Progenitor cell of endocrine pancreas (in vitro differentiated cells): ENCODE measurements at regions not wholly inside any gene's neighbourhood (a gene's known extent, or its start where the extent isn't known, plus 50 kb on each side); places are given as distances from the start of the nearest gene placed in this dataset.
"Not testable (repeated sequence)": the region's sequence is repeated elsewhere in the genome, so short reads cannot be mapped to it uniquely, and the experiment has no call there.

Experiments
- DNase-seq: peaks from one replicate; pipeline ENCODE4 v3.0.0; 2021; ENCODE audit warnings: low spot score; ENCODE audit not compliant: unreplicated experiment
- H3K27ac Mint-ChIP-seq: 2 replicates; pipeline ENCODE4 v1.8.0; 2021; ENCODE audit warnings: mild to moderate bottlenecking, moderate library complexity, mixed read lengths
- H3K27me3 Mint-ChIP-seq: 2 replicates; pipeline ENCODE4 v1.8.0; 2021; ENCODE audit warnings: mixed read lengths
- H3K36me3 Mint-ChIP-seq: 2 replicates; pipeline ENCODE4 v1.8.0; 2022; ENCODE audit warnings: mixed read lengths; ENCODE audit not compliant: insufficient read depth
- H3K4me1 Mint-ChIP-seq: 2 replicates; pipeline ENCODE4 v1.8.0; 2021; ENCODE audit warnings: low read depth, mixed read lengths
- H3K4me3 Mint-ChIP-seq: 2 replicates; pipeline ENCODE4 v1.8.0; 2021; ENCODE audit warnings: low read depth, mild to moderate bottlenecking, moderate library complexity, mixed read lengths
- H3K9me3 Mint-ChIP-seq: 2 replicates; pipeline ENCODE4 v1.8.0; 2021; ENCODE audit warnings: low read depth, mixed read lengths
- TF ChIP-seq, protein P1 (sequence below): fragments of 200-600 bp; sonication (generic); IDR thresholded peaks from one replicate; pipeline ENCODE4 v1.5.0; 2021; ENCODE audit warnings: antibody characterized with exemption, mild to moderate bottlenecking; ENCODE audit not compliant: unreplicated experiment

DNA sequence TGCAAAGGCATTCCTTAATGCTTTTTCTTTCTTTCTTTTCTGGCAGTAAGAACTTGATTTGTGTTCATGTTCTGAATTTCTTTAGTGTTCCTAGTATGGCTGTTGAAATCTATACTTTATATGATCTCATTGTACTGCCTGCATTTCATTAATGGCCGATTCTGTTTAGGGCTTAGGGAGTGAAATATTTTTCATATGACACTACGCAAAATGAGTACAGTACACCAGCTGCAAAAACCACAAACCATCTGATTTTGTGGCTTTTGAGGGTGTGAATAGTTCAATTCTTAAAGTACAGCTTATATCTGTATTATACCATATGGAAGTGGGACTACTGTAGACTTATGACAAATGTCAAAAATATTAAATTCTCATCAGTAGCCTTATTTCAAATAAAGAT, 69.1 kb upstream of the FOXP2 start:
- DNase-seq, result no peak
- Mint-ChIP-seq H3K36me3 (no peaks in the 10 kb centered on the region), H3K4me1 (no peaks in the 10 kb centered on the region), H3K27ac (no peak overlapping the region), H3K4me3 (no peak overlapping the region), H3K27me3 (no peaks in the 10 kb centered on the region), H3K9me3 (no peaks in the 10 kb centered on the region)
- TF ChIP-seq, protein P1, sequence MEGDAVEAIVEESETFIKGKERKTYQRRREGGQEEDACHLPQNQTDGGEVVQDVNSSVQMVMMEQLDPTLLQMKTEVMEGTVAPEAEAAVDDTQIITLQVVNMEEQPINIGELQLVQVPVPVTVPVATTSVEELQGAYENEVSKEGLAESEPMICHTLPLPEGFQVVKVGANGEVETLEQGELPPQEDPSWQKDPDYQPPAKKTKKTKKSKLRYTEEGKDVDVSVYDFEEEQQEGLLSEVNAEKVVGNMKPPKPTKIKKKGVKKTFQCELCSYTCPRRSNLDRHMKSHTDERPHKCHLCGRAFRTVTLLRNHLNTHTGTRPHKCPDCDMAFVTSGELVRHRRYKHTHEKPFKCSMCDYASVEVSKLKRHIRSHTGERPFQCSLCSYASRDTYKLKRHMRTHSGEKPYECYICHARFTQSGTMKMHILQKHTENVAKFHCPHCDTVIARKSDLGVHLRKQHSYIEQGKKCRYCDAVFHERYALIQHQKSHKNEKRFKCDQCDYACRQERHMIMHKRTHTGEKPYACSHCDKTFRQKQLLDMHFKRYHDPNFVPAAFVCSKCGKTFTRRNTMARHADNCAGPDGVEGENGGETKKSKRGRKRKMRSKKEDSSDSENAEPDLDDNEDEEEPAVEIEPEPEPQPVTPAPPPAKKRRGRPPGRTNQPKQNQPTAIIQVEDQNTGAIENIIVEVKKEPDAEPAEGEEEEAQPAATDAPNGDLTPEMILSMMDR, result no peak

DNA sequence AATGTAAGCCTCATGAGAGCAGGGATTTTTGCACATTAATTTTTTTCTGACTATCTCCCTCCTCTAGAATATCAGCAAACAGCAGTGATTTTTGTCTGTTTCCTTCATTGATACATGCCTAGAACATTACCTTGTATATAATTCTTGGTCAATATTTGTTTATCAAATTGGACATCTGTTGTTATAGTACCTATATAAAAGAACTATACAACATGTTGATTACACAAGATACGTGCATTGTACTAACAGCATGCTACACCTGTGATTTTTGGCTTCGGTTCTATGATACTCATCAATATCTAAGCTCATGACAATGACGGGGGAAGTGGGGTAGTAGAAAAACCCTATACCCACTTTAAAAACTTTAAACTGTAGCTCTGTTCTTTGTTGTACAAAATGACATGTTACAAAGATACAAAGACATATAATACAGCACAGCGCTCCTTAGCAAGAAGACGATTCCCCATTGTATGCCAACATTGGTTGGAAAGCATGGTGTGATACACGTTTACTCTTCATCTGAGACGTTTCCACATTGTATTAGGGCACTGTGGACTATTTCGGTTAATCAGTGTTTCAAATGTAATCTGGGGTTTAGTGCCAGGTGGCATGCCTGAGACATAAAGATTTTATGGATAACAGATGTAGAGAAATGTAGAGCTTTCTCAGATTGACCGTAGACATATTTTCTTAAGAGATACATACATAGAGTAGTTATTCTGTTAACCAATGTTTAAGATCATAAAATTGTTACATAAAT, 70.5 kb upstream of the FOXP2 start:
- Mint-ChIP-seq H3K27ac (no peak overlapping the region), H3K27me3 (no peaks in the 10 kb centered on the region), H3K4me1 (no peaks in the 10 kb centered on the region), H3K9me3 (no peaks in the 10 kb centered on the region), H3K36me3 (no peaks in the 10 kb centered on the region), H3K4me3 (no peak overlapping the region)
- no peak for DNase-seq
- TF ChIP-seq, protein P1, result no peak

DNA sequence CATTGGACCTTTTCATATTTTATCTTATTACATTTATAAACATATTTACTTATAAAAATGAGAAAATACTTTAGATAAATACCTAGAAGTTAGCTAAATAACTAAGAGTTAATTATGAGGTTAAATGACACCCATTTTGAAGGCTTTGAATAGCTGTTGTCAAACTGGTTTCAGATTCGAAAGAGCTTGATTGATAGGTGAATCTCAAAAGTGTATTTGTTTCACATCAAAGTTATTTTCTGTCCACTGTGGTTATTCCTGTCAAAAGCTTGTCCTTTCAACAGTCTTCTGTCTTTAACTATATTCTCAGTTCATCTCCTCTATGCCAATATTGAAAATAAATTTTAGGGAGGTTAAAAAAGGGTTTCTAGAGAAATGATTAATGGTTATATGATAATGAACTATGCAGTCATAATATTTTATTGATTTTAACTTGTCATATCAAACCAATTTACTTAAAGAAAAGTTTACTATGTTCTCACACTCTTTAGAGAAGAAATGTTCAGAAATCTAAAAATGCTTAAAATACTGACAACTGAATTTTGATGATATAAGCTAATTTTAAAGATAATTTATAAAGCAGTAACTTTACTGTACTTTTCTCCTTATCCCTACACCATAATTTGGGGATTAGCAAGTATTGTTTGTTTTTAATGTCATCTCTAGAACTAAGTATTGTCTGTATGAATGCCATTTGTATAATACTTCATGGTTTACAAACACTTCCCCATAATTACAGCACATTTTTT, 72.0 kb upstream of the FOXP2 start:
- H3K4me3 Mint-ChIP-seq, result no peak overlapping the region
- TF ChIP-seq, protein P1, result no peak
- H3K4me1 Mint-ChIP-seq, result no peaks in the 10 kb centered on the region
- H3K27me3 Mint-ChIP-seq, result no peaks in the 10 kb centered on the region
- H3K27ac Mint-ChIP-seq, result no peak overlapping the region
- no peaks in the 10 kb centered on the region for H3K9me3 Mint-ChIP-seq
- no peaks in the 10 kb centered on the region for H3K36me3 Mint-ChIP-seq
- no peak for DNase-seq

DNA sequence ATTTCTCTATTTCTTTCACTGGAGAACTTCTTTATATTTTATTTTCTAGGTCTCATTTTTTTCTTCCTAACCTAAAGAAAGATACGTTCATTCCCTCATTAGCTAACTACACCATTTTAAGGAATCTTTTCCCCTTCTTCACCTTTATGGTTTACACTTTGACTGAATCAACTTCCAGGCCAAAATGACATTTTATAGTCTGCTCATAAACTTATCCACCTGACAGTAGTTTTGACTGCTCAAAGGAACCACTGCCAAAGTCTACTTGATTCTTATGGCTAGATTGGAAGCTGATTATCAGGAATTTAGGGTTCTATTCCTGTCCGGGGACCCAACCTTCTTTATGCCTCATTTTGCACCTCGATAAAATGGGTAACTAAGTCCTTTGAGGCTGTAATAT, 73.0 kb upstream of the FOXP2 start:
- Mint-ChIP-seq H3K9me3 (no peaks in the 10 kb centered on the region), H3K4me3 (no peak overlapping the region), H3K4me1 (no peaks in the 10 kb centered on the region), H3K27ac (peak overlapping the region; percentile 49), H3K27me3 (no peaks in the 10 kb centered on the region), H3K36me3 (no peaks in the 10 kb centered on the region)
- TF ChIP-seq, protein P1, result no peak
- no peak for DNase-seq

DNA sequence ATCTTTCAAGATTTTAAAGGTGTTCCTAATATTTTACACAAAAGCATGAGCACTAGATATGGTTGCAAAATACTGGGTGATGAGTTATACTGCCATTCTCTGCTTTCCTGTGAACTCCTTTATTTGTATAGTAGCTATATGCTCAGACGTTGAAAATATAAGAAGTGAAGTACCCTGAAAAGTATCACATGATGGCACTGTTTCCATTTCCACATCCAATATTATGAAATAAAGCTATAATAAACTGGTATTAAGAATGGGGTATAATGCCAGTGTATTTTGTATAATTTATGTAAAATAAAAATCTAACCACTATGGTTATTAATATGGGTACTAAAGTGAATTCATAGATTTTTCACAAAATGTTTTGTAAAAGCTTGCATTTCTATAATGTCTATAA, 79.6 kb upstream of the FOXP2 start:
- Mint-ChIP-seq H3K27ac (no peak overlapping the region), H3K27me3 (no peaks in the 10 kb centered on the region), H3K4me1 (no peaks in the 10 kb centered on the region), H3K4me3 (no peak overlapping the region), H3K9me3 (no peaks in the 10 kb centered on the region), H3K36me3 (no peaks in the 10 kb centered on the region)
- no peak for DNase-seq
- TF ChIP-seq, protein P1, result no peak

DNA sequence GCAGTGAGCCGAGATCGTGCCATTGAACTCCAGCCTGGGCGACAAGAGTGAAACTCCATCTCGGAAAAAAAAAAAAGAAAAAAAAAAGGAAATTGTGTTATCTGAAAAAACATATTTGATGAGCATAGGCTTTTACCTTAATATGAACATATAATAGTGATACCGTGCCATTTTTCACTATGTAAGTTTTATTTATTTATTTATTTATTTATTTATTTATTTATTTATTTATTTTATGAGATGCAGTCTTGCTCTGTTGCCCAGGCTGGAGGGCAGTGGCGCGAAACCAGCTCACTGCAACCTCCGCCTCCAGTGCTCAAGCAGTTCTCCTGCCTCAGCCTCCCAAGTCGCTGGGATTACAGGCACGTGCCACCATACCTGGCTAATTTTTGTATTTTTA, 85.2 kb upstream of the FOXP2 start:
- H3K36me3 Mint-ChIP-seq, H3K9me3 Mint-ChIP-seq, H3K27me3 Mint-ChIP-seq, H3K4me3 Mint-ChIP-seq, DNase-seq, H3K4me1 Mint-ChIP-seq, H3K27ac Mint-ChIP-seq: not testable (repeated sequence)
